ENCODE measurements at regions not wholly inside any gene's neighbourhood (a gene's known extent, or its start where the extent isn't known, plus 50 kb on each side); places are given as distances from the start of the nearest gene placed in this dataset.
A peak's percentile ranks its signal among the peaks of the same experiment; 100 is the strongest.
"Not testable (repeated sequence)": the region's sequence is repeated elsewhere in the genome, so short reads cannot be mapped to it uniquely, and the experiment has no call there.

- Histone ChIP-seq H3K4me3 (no peak overlapping the region), H4K20me1 (no peaks in the 10 kb centered on the region), H3K27me3 (no peaks in the 10 kb centered on the region), H3K36me3 (no peaks in the 10 kb centered on the region), H3K9ac (no peak overlapping the region), H3K4me2 (no peak overlapping the region), H3K27ac (no peak overlapping the region), H3K9me3 (replicated peaks in 1 of 11) (no peaks in the 10 kb centered on the region; a peak in 1 of 22 replicates), H3K4me1 (no peaks in the 10 kb centered on the region)
- TF ChIP-seq Cebpa-rat (IDR thresholded peaks at IDR 0.05): no peak
These were observed 103.2 kb upstream of the MMADHC start for GRCh38 chr2:149690825-149691224.

GRCh38 chr2:149687052-149687427, 99.5 kb upstream of the MMADHC start:
- no peak overlapping the region for H3K4me2 ChIP-seq
- no peaks in the 10 kb centered on the region for H3K27me3 ChIP-seq
- H3K9ac ChIP-seq: no peak overlapping the region
- no peak overlapping the region for H3K4me3 ChIP-seq
- no peak overlapping the region for H3K27ac ChIP-seq
- no peaks in the 10 kb centered on the region for H3K36me3 ChIP-seq
- H4K20me1 ChIP-seq: no peaks in the 10 kb centered on the region
- no peaks in the 10 kb centered on the region for H3K4me1 ChIP-seq
- TF ChIP-seq Cebpa-rat (IDR thresholded peaks at IDR 0.05): no peak
- H3K9me3 ChIP-seq (replicated peaks in 1 of 11): peaks cover 0 to 6% (median 0%) of the 10 kb centered on the region in 11 experiments; a peak in 2 of 22 replicates

GRCh38 chr2:149686136-149687051, 98.8 kb upstream of the MMADHC start:
- H3K9ac ChIP-seq: no peak overlapping the region
- H4K20me1 ChIP-seq: no peaks in the 10 kb centered on the region
- H3K36me3 ChIP-seq: no peaks in the 10 kb centered on the region
- H3K4me2 ChIP-seq: no peak overlapping the region
- H3K4me1 ChIP-seq: no peaks in the 10 kb centered on the region
- no peak for TF ChIP-seq Cebpa-rat (IDR thresholded peaks at IDR 0.05)
- H3K27ac ChIP-seq: no peak overlapping the region
- no peaks in the 10 kb centered on the region for H3K27me3 ChIP-seq
- no peak overlapping the region for H3K4me3 ChIP-seq
- H3K9me3 ChIP-seq (replicated peaks in 1 of 11): peaks cover 0 to 6% (median 0%) of the 10 kb centered on the region in 11 experiments; a peak in 2 of 22 replicates

- H3K4me3 ChIP-seq; H3K9me3 ChIP-seq (replicated peaks in 1 of 11); H3K27me3 ChIP-seq; H4K20me1 ChIP-seq; H3K9ac ChIP-seq; H3K27ac ChIP-seq; H3K4me2 ChIP-seq; H3K36me3 ChIP-seq; H3K4me1 ChIP-seq: not testable (repeated sequence)
These were observed 97.8 kb upstream of the MMADHC start for GRCh38 chr2:149685401-149685800.

GRCh38 chr2:149679286-149679685, 91.7 kb upstream of the MMADHC start:
- Histone ChIP-seq H3K9me3 (replicated peaks in 1 of 11) (peaks cover 0 to 15% (median 0%) of the 10 kb centered on the region in 11 experiments; a peak in 5 of 22 replicates), H3K4me1 (no peaks in the 10 kb centered on the region)
- TF ChIP-seq Cebpa-rat (IDR thresholded peaks at IDR 0.05): 0 out of 22 replicates have a peak, but pooled peaks of 1 of the 11 experiments have one; percentile 14

GRCh38 chr2:149677416-149677815, 89.8 kb upstream of the MMADHC start:
- no peak for TF ChIP-seq Cebpa-rat (IDR thresholded peaks at IDR 0.05)
- H3K36me3 ChIP-seq: no peaks in the 10 kb centered on the region
- no peaks in the 10 kb centered on the region for H4K20me1 ChIP-seq
- H3K4me2 ChIP-seq: no peak overlapping the region
- no peak overlapping the region for H3K9ac ChIP-seq
- no peak overlapping the region for H3K4me3 ChIP-seq
- no peaks in the 10 kb centered on the region for H3K27me3 ChIP-seq
- no peaks in the 10 kb centered on the region for H3K4me1 ChIP-seq
- no peak overlapping the region for H3K27ac ChIP-seq
- H3K9me3 ChIP-seq (replicated peaks in 1 of 11): peaks cover 0 to 15% (median 0%) of the 10 kb centered on the region in 11 experiments; a peak in 6 of 22 replicates

More at GRCh38 chr2:149679286-149679685, 91.7 kb upstream of the MMADHC start:
- no peaks in the 10 kb centered on the region for H4K20me1 ChIP-seq
- H3K4me2 ChIP-seq: no peak overlapping the region
- no peak overlapping the region for H3K27ac ChIP-seq
- no peak overlapping the region for H3K4me3 ChIP-seq
- H3K9ac ChIP-seq: no peak overlapping the region
- no peaks in the 10 kb centered on the region for H3K27me3 ChIP-seq
- no peaks in the 10 kb centered on the region for H3K36me3 ChIP-seq

- Histone ChIP-seq H3K4me3 (no peak overlapping the region), H3K4me2 (no peak overlapping the region)
- no peak for TF ChIP-seq Cebpa-rat (IDR thresholded peaks at IDR 0.05)
These were observed 82.5 kb upstream of the MMADHC start for GRCh38 chr2:149670086-149670485.

GRCh38 chr2:149666809-149667320, 79.3 kb upstream of the MMADHC start:
- Histone ChIP-seq H3K4me2 (no peak overlapping the region), H3K9me3 (replicated peaks in 1 of 11) (peaks cover 0 to 7% (median 0%) of the 10 kb centered on the region in 11 experiments; a peak in 3 of 22 replicates), H3K9ac (no peak overlapping the region), H4K20me1 (no peaks in the 10 kb centered on the region), H3K4me3 (no peak overlapping the region), H3K27ac (no peak overlapping the region), H3K4me1 (no peaks in the 10 kb centered on the region), H3K27me3 (no peaks in the 10 kb centered on the region), H3K36me3 (no peaks in the 10 kb centered on the region)
- TF ChIP-seq Cebpa-rat (IDR thresholded peaks at IDR 0.05): no peak

More at GRCh38 chr2:149670086-149670485, 82.5 kb upstream of the MMADHC start:
- H3K9ac ChIP-seq: no peak overlapping the region
- no peaks in the 10 kb centered on the region for H4K20me1 ChIP-seq
- H3K9me3 ChIP-seq (replicated peaks in 1 of 11): peaks cover 0 to 2% (median 0%) of the 10 kb centered on the region in 11 experiments; a peak in 3 of 22 replicates
- H3K4me1 ChIP-seq: no peaks in the 10 kb centered on the region
- no peaks in the 10 kb centered on the region for H3K27me3 ChIP-seq
- no peaks in the 10 kb centered on the region for H3K36me3 ChIP-seq
- H3K27ac ChIP-seq: no peak overlapping the region

DNA sequence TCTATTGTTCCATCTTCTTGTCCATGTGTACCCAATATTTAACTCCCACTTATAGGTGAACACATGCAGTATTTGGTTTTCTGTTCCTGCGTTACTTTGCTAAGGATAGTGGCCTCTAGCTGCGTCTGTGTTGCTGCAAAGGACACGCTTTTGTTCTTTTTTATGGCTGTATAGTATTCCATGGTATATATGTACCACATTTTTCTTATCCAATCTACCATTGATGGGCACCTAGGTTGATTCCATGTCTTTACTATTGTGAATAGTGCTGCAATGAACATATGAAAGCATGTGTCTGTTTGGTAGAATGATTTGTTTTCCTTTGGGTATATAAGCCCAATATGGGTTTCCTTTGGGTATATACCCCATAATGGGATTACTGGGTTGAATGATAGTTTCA, 77.3 kb upstream of the MMADHC start:
- Histone ChIP-seq H3K9me3 (replicated peaks in 1 of 11) (peaks cover 0 to 7% (median 0%) of the 10 kb centered on the region in 11 experiments; a peak in 3 of 22 replicates), H3K4me2 (no peak overlapping the region), H3K9ac (no peak overlapping the region), H4K20me1 (no peaks in the 10 kb centered on the region), H3K4me1 (no peaks in the 10 kb centered on the region), H3K27ac (no peak overlapping the region), H3K4me3 (no peak overlapping the region), H3K36me3 (no peaks in the 10 kb centered on the region), H3K27me3 (no peaks in the 10 kb centered on the region)
- TF ChIP-seq Cebpa-rat (IDR thresholded peaks at IDR 0.05): no peak
